PFSK-1 (cell line): ENCODE measurements at regions not wholly inside any gene's neighbourhood (a gene's known extent, or its start where the extent isn't known, plus 50 kb on each side); places are given as distances from the start of the nearest gene placed in this dataset.

Source experiments
- FOXP2 ChIP-seq: optimal IDR thresholded peaks from 2 replicates; pipeline ENCODE3; 2011; ENCODE audit warnings: borderline replicate concordance, control low read depth, inconsistent platforms; ENCODE audit not compliant: insufficient read depth; ENCODE audit errors: extremely low read length, extremely low read depth
- POLR2AphosphoS5 ChIP-seq: IDR thresholded peaks from 2 replicates; pipeline ENCODE4 v1.6.1; 2012; ENCODE audit warnings: low read depth, mild to moderate bottlenecking, control low read depth, low read length, moderate library complexity
- REST ChIP-seq, 2 experiments: IDR thresholded peaks; 2 replicates each; pipeline versions ENCODE4 v1.6.1 to v1.8.0; 2011 to 2012; ENCODE audit warnings: low read depth in 2 of 2, low read length in 2 of 2, control low read depth in 1 of 2, inconsistent platforms in 1 of 2, mild to moderate bottlenecking in 1 of 2, moderate library complexity in 1 of 2; ENCODE audit not compliant: insufficient read depth in 1 of 2
- SIN3A ChIP-seq: IDR thresholded peaks from 2 replicates; pipeline ENCODE4 v1.6.1; 2012; ENCODE audit warnings: mild to moderate bottlenecking, low read length, moderate library complexity, borderline replicate concordance; ENCODE audit not compliant: insufficient read depth
- TAF1 ChIP-seq: IDR thresholded peaks from 2 replicates; pipeline ENCODE4 v1.6.1; 2012; ENCODE audit warnings: low read length, control low read depth, borderline replicate concordance; ENCODE audit not compliant: insufficient read depth

DNA sequence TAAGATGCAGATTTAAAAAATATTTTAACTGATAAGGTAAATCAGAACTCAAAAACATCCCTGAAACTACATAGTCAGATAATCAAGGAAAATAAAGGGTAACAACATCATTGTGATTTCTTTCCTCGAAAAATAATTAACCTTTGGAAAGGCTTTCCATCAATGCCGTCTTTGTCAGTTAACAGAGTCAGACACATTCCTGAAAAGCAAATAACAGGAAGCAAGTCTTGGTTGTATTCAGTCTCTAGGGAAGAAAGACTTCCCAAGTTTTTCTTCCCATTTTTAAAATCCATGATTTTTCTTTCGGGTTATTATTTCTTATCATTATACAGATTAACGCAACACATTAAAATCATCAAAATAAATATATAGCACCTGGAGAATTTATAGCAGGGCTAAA is 256.4 kb upstream of the CDH6 start:
- TF ChIP-seq POLR2AphosphoS5, result no peak
- TF ChIP-seq TAF1, result no peak
- TF ChIP-seq FOXP2, result no peak
- TF ChIP-seq SIN3A, result no peak
- TF ChIP-seq REST (IDR thresholded peaks at IDR 0.05; ENCODE audit: insufficient read depth in 1 of 2, low read depth in 2 of 2, low read length in 2 of 2), result no peak

- no peak for TF ChIP-seq REST (IDR thresholded peaks at IDR 0.05; ENCODE audit: insufficient read depth in 1 of 2, low read depth in 2 of 2, low read length in 2 of 2)
- no peak for TF ChIP-seq FOXP2
- no peak for TF ChIP-seq TAF1
- no peak for TF ChIP-seq POLR2AphosphoS5
- TF ChIP-seq SIN3A, result no peak
These were observed 259.9 kb upstream of the CDH6 start for GRCh38 chr5:30933599-30933998.

DNA sequence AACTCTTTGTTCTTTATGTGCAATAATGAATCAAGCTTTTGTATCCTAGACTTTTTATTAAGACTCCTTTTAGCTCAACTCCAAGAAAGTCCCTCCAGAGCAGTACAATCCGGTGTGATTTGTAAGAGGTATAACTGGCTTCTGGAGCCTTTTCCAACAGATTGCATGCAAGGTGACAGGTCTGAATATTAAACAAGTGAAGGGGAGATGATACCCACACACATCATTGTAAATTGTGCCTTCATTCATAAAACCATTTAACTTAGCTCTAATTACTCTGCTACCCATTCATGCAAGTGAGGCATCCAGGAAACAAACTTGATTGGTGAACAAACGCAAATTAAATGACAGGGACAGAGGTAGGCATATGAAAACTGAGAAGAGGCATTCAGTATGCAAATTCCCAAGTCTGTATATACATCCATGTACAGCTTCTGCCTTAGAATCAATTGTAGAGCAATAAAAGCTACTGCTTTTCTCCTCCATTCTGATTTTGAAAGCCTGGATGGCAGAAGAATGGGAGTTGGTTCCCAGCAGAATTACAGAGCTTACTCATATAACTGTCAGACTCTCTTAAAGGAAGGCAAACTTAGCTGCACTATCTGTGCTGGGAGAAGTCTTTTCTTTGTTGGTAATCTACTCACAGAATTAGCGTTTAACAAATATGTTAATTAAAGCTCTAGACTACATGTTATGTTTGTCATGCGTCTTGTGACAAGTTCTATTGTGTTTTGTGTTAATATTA is 261.0 kb upstream of the CDH6 start:
- no peak for TF ChIP-seq SIN3A
- no peak for TF ChIP-seq POLR2AphosphoS5
- TF ChIP-seq TAF1, result no peak
- no peak for TF ChIP-seq REST (IDR thresholded peaks at IDR 0.05; ENCODE audit: insufficient read depth in 1 of 2, low read depth in 2 of 2, low read length in 2 of 2)
- TF ChIP-seq FOXP2, result no peak

DNA sequence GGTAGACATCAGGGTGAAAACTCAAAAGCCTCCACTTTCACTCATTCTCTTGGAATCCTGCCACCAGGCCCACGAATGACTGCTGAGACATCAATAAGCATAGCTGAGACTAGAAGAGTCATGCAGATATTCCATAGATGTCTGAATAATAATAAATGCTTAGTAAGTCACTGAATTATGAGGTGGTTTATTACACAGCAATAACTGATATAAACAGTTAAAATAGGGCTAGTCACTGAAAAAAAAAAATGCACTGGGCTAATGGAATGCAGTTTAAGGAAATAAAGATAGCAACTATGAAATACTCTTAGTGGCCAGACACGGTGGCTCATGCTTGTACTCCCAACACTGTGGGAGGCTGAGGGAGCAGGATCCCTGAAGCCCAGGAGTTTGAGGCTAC is 262.8 kb upstream of the CDH6 start:
- TF ChIP-seq REST (IDR thresholded peaks at IDR 0.05; ENCODE audit: insufficient read depth in 1 of 2, low read depth in 2 of 2, low read length in 2 of 2) (no peak), FOXP2 (no peak), POLR2AphosphoS5 (no peak), SIN3A (no peak), TAF1 (no peak)

- no peak for TF ChIP-seq TAF1
These were observed 264.5 kb upstream of the CDH6 start for GRCh38 chr5:30928956-30929355.
